GM19452 (cell line): ENCODE measurements at regions not wholly inside any gene's neighbourhood (a gene's known extent, or its start where the extent isn't known, plus 50 kb on each side); places are given as distances from the start of the nearest gene placed in this dataset.
A peak's percentile ranks its signal among the peaks of the same experiment; 100 is the strongest.
"Not testable (repeated sequence)": the region's sequence is repeated elsewhere in the genome, so short reads cannot be mapped to it uniquely, and the experiment has no call there.

ENCODE experiments used
- ATAC-seq: cut with Tn5 transposase; IDR thresholded peaks from one replicate; pipeline ENCODE4 v1.9.1; 2021; ENCODE audit not compliant: unreplicated experiment

GRCh38 chr12:75656648-75657047 lies 145.2 kb upstream of the KRR1 start:
- no peak for ATAC-seq

- ATAC-seq, result no peak
Observed at GRCh38 chr12:75656210-75656609, 144.8 kb upstream of the KRR1 start.

- ATAC-seq, result peak; percentile 67
Observed at GRCh38 chr12:75655315-75655806, 144.0 kb upstream of the KRR1 start.

GRCh38 chr12:75651342-75651695 lies 139.9 kb upstream of the KRR1 start:
- ATAC-seq, result no peak

GRCh38 chr12:75650595-75651341 lies 139.4 kb upstream of the KRR1 start:
- no peak for ATAC-seq

GRCh38 chr12:75650100-75650499 lies 138.7 kb upstream of the KRR1 start:
- no peak for ATAC-seq

GRCh38 chr12:75648856-75649255 lies 137.4 kb upstream of the KRR1 start:
- no peak for ATAC-seq

- ATAC-seq, result no peak
Observed at GRCh38 chr12:75646329-75647210, 135.2 kb upstream of the KRR1 start.

- no peak for ATAC-seq
Observed at GRCh38 chr12:75644472-75645072, 133.2 kb upstream of the KRR1 start.

GRCh38 chr12:75643119-75643518 lies 131.7 kb upstream of the KRR1 start:
- ATAC-seq, result not testable (repeated sequence)

- ATAC-seq, result no peak
Observed at GRCh38 chr12:75642226-75642625, 130.8 kb upstream of the KRR1 start.

GRCh38 chr12:75641031-75641780 lies 129.8 kb upstream of the KRR1 start:
- ATAC-seq, result peak; percentile 100

- ATAC-seq, result no peak
Observed at GRCh38 chr12:75638792-75639191, 127.4 kb upstream of the KRR1 start.

GRCh38 chr12:75636607-75637006 lies 125.2 kb upstream of the KRR1 start:
- ATAC-seq, result no peak

- ATAC-seq, result peak; percentile 63
Observed at GRCh38 chr12:75635606-75636444, 124.4 kb upstream of the KRR1 start.

GRCh38 chr12:75634244-75635222 lies 123.1 kb upstream of the KRR1 start:
- ATAC-seq, result no peak

- no peak for ATAC-seq
Observed at GRCh38 chr12:75633789-75634188, 122.4 kb upstream of the KRR1 start.

GRCh38 chr12:75632442-75632841 lies 121.0 kb upstream of the KRR1 start:
- no peak for ATAC-seq

GRCh38 chr12:75631831-75632230 lies 120.4 kb upstream of the KRR1 start:
- ATAC-seq, result no peak
